ENCODE measurements at regions not wholly inside any gene's neighbourhood (a gene's known extent, or its start where the extent isn't known, plus 50 kb on each side); places are given as distances from the start of the nearest gene placed in this dataset.

DNA sequence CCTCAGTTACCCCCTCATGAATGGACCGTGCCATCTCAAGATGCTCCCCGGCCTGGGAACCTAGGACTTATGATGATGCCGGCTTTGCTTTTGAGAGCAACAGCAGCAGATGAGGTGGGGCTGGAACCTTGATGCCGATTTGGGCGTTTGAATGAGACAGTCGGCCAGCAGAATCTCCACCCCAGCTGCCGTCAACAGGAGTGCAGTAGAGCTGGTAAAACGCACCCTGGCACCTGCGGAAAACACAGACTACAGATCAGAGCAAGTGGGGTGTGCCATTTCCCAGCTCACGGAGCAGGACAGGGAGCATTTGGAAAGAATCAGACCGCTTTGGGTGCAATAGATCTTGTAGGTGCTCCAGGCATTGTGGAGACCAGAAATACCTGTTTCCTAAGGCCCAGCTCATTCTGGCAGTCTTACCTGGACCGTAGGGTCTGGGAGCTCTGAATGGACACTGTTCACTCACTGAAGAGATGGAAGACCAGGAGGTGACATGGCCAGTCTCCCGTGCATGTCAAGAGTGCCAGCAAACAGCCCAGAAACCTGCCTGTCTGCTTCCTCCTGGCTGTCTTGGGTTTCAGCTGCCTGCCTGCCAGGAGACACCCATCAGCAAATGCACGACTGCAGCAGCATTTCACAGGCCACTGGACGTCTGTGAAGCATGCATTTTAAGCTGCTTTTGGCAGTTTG is 317.7 kb upstream of the IRX4 start:
- in situ Hi-C loops (cut with HindIII; ENCODE audit: low sequenced_read_pairs): no loop called here

DNA sequence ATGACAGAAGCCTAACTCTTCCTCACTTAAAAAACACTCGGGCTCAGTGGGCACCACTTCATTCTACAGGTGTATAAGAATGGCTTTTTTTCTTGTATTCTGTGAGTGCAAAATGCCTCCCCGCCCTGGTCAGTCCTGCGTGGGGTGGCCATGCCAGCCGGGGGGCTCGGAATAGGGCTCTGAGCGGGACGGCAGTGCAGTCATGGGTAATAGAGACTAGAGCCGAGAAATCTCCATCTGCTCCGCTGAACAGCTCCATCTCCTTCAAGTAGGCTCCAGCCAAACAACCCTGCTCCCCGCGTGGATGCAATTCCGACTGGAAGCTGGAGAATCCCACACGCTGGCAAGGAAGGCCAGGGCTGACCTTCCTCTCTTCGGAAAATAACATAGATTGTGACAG is 317.0 kb upstream of the IRX4 start:
- in situ Hi-C loops (cut with HindIII; ENCODE audit: low sequenced_read_pairs): no loop called here

- in situ Hi-C loops (cut with HindIII; ENCODE audit: low sequenced_read_pairs): no loop called here
Measured at GRCh38 chr5:2196989-2197619, 314.4 kb upstream of the IRX4 start.

DNA sequence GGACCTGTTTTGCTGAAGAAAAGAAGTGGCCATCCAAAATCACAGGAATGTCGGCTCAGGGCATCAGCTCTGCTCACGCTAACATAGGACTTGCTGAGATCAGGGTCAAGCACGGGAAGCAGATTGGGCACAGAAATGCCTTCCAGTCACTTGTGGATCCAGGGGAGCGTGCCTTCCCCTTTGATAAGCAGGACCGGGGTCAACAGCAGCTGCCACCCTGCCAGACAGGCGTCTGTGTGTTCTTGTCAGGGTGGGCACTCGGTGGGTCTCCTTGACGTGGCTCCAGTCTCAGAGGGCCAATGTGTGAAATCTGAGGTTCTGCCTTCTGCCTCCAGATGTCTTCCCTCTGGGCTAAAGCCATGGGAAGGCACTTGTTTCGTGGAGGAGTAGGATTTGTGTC is 313.7 kb upstream of the IRX4 start:
- in situ Hi-C loops (cut with HindIII; ENCODE audit: low sequenced_read_pairs): no loop called here

GRCh38 chr5:2194949-2195348 is 312.2 kb upstream of the IRX4 start:
- in situ Hi-C loops (cut with HindIII; ENCODE audit: low sequenced_read_pairs): no loop called here

DNA sequence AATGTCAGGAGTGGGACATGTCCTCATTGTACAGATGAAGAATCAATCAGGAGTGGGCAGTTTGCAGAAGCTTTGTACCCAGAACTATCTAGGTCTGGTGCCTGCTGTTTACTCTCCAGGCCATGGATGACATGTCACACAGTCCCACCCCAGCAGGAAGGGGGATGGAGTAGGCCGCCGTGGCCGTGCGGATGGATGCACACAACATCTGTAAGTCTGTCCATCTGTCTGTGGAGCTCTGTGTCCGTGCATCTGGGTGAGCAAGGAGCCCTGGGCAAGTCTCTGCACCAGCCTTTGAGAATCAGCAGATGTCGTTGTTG is 311.5 kb upstream of the IRX4 start:
- in situ Hi-C loops (cut with HindIII; ENCODE audit: low sequenced_read_pairs): no loop called here

- in situ Hi-C loops (cut with HindIII; ENCODE audit: low sequenced_read_pairs): no loop called here
Measured at GRCh38 chr5:2193542-2194235, 311.0 kb upstream of the IRX4 start.

GRCh38 chr5:2193142-2193541 is 310.4 kb upstream of the IRX4 start:
- in situ Hi-C loops (cut with HindIII; ENCODE audit: low sequenced_read_pairs): no loop called here

DNA sequence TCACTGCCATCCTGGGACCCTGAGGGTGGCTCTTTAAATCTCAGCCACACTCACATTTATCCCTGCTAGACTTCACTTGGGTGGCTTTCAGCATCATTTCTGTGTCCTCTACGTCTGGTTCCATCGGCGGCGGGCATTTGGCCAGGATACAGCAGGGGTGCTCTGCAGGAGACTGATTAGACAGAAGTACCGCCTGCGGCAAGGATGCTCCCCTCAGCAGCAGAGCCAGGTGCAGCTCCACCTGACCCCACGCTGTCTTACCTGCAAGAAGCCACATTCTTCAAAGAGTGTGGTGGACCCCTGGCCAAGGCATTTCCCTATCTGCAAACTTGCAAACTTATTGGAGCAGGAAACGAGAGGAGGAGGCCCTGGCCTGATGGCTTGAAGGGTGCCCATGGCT is 309.8 kb upstream of the IRX4 start:
- in situ Hi-C loops (cut with HindIII; ENCODE audit: low sequenced_read_pairs): no loop called here

GRCh38 chr5:2191972-2192371 is 309.2 kb upstream of the IRX4 start:
- in situ Hi-C loops (cut with HindIII; ENCODE audit: low sequenced_read_pairs): no loop called here

DNA sequence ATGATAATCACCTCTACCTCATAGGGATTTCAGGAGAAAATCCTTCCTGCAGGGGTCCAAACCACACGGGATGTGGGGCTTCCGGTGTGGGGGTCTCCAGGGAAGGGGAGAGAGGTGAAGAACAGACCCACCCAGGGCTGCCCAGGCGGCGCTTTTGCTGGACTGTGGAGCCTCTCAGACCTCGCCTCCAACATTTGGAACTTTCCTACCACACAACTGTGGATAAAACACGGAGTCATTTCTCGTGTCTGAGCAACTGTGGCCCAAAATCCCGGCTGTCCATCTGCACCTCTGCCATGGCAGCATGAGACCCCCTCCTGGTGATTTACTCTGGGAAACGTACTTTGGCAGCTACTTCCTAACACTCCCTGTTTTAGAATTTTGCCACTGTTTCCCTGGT is 307.8 kb upstream of the IRX4 start:
- in situ Hi-C loops (cut with HindIII; ENCODE audit: low sequenced_read_pairs): no loop called here

GRCh38 chr5:2188661-2189060 is 305.9 kb upstream of the IRX4 start:
- in situ Hi-C loops (cut with HindIII; ENCODE audit: low sequenced_read_pairs): no loop called here

DNA sequence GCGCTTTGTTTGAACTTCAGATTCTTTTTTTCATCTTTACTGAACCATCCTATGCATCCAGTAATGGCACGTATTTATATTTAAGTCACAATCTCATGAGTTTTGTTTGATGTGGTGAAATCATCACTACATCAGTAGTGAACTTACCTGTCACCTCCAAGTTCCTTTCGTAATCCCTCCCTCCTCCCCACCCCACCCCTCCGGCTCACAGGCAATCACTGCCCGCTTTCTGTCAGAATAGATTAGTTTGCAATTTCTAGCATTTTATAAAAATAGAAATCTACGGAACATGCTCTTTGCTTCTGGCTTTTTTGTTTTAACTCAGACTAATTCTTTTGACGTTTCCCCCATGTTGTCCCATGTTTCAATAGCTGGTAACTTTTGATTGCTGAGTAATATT is 305.4 kb upstream of the IRX4 start:
- in situ Hi-C loops (cut with HindIII; ENCODE audit: low sequenced_read_pairs): no loop called here

- in situ Hi-C loops (cut with HindIII; ENCODE audit: low sequenced_read_pairs): no loop called here
Measured at GRCh38 chr5:2187687-2188086, 305.0 kb upstream of the IRX4 start.

GRCh38 chr5:2187156-2187555 is 304.4 kb upstream of the IRX4 start:
- in situ Hi-C loops (cut with HindIII; ENCODE audit: low sequenced_read_pairs): no loop called here

DNA sequence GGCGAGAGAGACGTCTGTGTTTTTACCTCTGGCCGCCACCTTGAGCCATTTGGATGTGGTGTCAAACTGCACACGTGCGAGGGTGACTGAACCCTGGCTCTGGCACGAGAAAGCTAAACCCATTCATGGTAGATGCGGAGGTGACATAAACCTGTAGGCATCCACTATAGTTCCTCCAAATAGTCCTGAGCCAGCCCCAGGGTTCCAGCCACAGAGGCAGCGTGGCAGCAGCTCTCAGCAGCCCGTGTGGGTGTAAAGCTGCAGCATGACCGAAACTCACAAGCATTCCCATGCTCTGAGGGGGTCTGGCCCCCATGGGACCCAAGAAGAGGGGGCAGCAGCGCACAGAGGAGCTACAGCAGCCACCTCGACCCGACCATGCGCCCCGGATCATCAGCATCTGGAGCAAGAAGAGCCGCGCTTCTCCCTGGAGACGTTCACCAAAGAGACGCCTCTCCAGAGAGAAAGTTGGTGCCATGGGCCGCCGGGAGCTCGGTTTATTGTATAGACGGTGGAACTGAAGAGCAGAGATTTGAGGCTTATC is 303.8 kb upstream of the IRX4 start:
- in situ Hi-C loops (cut with HindIII; ENCODE audit: low sequenced_read_pairs): no loop called here

GRCh38 chr5:2185646-2186471 is 303.1 kb upstream of the IRX4 start:
- in situ Hi-C loops (cut with HindIII; ENCODE audit: low sequenced_read_pairs): no loop called here

DNA sequence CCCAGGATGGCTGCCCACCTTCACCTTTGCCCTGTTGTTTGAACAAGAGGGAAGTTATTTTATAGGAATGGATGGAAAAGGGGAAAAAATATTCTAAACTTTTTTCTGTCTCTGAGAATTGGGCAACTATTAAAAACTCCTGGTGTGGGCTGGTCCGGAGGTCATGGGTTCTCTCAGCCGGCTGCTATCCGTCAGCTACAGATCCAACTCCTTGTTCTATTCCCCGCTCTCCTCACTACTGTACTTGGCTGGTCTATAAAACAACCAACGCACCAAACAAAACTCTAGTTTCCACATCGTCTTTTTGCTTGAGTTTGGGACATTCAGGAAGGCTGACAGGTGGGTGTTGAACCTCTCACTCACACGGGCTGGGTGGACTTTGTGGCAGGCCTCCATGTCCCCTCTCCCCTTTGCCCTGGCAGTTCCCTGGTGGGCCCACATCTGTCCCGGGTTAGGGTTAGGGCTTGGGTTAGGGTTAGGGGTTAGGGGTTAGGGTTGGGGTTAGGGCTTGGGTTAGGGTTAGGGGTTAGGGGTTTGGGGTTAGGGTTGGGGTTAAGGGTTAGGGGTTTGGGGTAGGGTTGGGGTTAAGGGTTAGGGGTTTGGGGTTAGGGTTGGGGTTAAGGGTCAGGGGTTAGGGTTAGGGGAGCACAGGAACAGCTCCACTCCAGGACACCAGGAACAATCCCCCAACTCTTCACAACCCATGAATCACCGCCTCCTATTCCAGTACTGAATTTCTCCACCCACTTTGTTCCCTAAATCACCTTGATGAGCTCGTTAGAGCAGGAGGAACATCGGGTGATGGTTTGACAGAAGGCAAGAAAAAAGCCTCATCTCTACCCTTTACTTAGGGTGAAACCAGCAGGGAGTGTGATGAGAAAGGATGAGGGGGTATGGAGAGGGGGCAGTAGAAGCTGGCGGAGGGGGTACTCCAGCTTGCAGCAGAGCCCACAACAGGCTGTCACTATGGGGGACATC is 302.1 kb upstream of the IRX4 start:
- in situ Hi-C loops (cut with HindIII; ENCODE audit: low sequenced_read_pairs): no loop called here

- in situ Hi-C loops (cut with HindIII; ENCODE audit: low sequenced_read_pairs): no loop called here
Measured at GRCh38 chr5:2184026-2184366, 301.3 kb upstream of the IRX4 start.
